ENCODE measurements at regions not wholly inside any gene's neighbourhood (a gene's known extent, or its start where the extent isn't known, plus 50 kb on each side); places are given as distances from the start of the nearest gene placed in this dataset.

- TF ChIP-seq CTCF (conservative IDR thresholded peaks at IDR 0.05; ENCODE audit: low read depth, low read length) (no peak), EZH2 (IDR thresholded peaks at IDR 0.05; ENCODE audit: borderline replicate concordance, low read depth, low read length, poor library complexity, severe bottlenecking) (no peak)
Observed at GRCh38 chr22:23414727-23415489, 165.2 kb downstream of the IGLL1 start.
